Panc1 (cell line): ENCODE measurements at regions not wholly inside any gene's neighbourhood (a gene's known extent, or its start where the extent isn't known, plus 50 kb on each side); places are given as distances from the start of the nearest gene placed in this dataset.

Experiments used
- ATAC-seq: fragments of 200-7000 bp; cut with Tn5 transposase; 2 replicates; pipeline ENCODE4 v1.9.1; 2020; ENCODE audit warnings: mild to moderate bottlenecking, moderate library complexity
- BruUV-seq: library from RNA; stranded (reverse); fragments of 400-500 nt; replicated peaks from 2 replicates; lab custom pipeline; 2021; lab: Mats Ljungman, UMichigan
- CTCF ChIA-PET: fragments of 300-600 bp; sonication (Branson Sonifier 250); formaldehyde crosslinking; loops from one replicate; lab custom pipeline; 2022; ENCODE audit warnings: antibody characterized with exemption; lab: Charles Lee
- POLR2A ChIA-PET: fragments of 300-600 bp; sonication (Branson Sonifier 250); formaldehyde crosslinking; loops from one replicate; lab custom pipeline; 2022; ENCODE audit warnings: antibody characterized with exemption; lab: Charles Lee
- DNase-seq: peaks from one replicate; pipeline ENCODE4 v3.0.0-alpha.2; 2010; ENCODE audit warnings: low read depth, low spot score
- H3K27ac ChIP-seq: 2 replicates; pipeline ENCODE4 v1.5.1; 2011; ENCODE audit warnings: mild to moderate bottlenecking, low read length, inconsistent platforms
- H3K27me3 ChIP-seq: fragments of 200-500 bp; sonication (Bioruptor generic); 2 replicates; pipeline ENCODE4 v1.6.0; 2014; ENCODE audit warnings: low read length, inconsistent platforms; ENCODE audit not compliant: control insufficient read depth, insufficient read depth
- H3K36me3 ChIP-seq: fragments of 200-500 bp; sonication (Bioruptor generic); 2 replicates; pipeline ENCODE4 v1.5.1; 2014; ENCODE audit warnings: inconsistent platforms, mild to moderate bottlenecking, low read length, moderate library complexity; ENCODE audit not compliant: control insufficient read depth, insufficient read depth
- H3K4me1 ChIP-seq: 2 replicates; pipeline ENCODE4 v1.5.1; 2011; ENCODE audit warnings: inconsistent platforms, mild to moderate bottlenecking, low read length, moderate library complexity; ENCODE audit not compliant: control insufficient read depth, insufficient read depth
- H3K4me3 ChIP-seq, 2 experiments: 2 replicates each; pipeline ENCODE4 v1.5.1; 2011 to 2012; ENCODE audit warnings: low read depth in 2 of 2, low read length in 2 of 2, mild to moderate bottlenecking in 2 of 2, inconsistent platforms in 1 of 2, moderate library complexity in 1 of 2
- H3K9me3 ChIP-seq: fragments of 200-500 bp; sonication (Bioruptor generic); 2 replicates; pipeline ENCODE4 v1.5.1; 2014; ENCODE audit warnings: low read depth, mild to moderate bottlenecking, inconsistent platforms, low read length, moderate library complexity; ENCODE audit not compliant: control insufficient read depth, insufficient read depth
- CTCF ChIP-seq: fragments of 450-650 bp; IDR thresholded peaks from 2 replicates; pipeline ENCODE4 v1.5.1; 2017; ENCODE audit warnings: mild to moderate bottlenecking
- POLR2AphosphoS5 ChIP-seq: IDR thresholded peaks from 2 replicates; pipeline ENCODE4 v1.6.1; 2012; ENCODE audit warnings: mild to moderate bottlenecking, low read depth, low read length, moderate library complexity
- REST ChIP-seq, 2 experiments: IDR thresholded peaks; 2 replicates each; pipeline ENCODE4 v1.6.1; 2011 to 2012; ENCODE audit warnings: low read depth in 2 of 2, control low read depth in 1 of 2, low read length in 1 of 2, mild to moderate bottlenecking in 1 of 2, moderate library complexity in 1 of 2; ENCODE audit not compliant: insufficient read depth in 1 of 2
- SIN3A ChIP-seq: IDR thresholded peaks from 2 replicates; pipeline ENCODE4 v1.6.1; 2012; ENCODE audit warnings: low read depth, mild to moderate bottlenecking, low read length, moderate library complexity, borderline replicate concordance; ENCODE audit not compliant: insufficient read depth
- TCF7L2 ChIP-seq: IDR thresholded peaks from 2 replicates; pipeline ENCODE4 v1.6.1; 2011; ENCODE audit warnings: mild to moderate bottlenecking, low read depth, low read length, inconsistent platforms
- in situ Hi-C: cut with HindIII; loops from 2 replicates; pipeline ENCODE4 v1.10.0; 2016; ENCODE audit warnings: low sequenced_read_pairs, low pct_unique_long_range_greater_than_20kb
- intact Hi-C: fragments of 100-400 bp; cut with micrococcal nuclease; formaldehyde crosslinking; loops from one replicate; pipeline ENCODE4 v1.10.0; 2022; ENCODE audit not compliant: unreplicated experiment

DNA sequence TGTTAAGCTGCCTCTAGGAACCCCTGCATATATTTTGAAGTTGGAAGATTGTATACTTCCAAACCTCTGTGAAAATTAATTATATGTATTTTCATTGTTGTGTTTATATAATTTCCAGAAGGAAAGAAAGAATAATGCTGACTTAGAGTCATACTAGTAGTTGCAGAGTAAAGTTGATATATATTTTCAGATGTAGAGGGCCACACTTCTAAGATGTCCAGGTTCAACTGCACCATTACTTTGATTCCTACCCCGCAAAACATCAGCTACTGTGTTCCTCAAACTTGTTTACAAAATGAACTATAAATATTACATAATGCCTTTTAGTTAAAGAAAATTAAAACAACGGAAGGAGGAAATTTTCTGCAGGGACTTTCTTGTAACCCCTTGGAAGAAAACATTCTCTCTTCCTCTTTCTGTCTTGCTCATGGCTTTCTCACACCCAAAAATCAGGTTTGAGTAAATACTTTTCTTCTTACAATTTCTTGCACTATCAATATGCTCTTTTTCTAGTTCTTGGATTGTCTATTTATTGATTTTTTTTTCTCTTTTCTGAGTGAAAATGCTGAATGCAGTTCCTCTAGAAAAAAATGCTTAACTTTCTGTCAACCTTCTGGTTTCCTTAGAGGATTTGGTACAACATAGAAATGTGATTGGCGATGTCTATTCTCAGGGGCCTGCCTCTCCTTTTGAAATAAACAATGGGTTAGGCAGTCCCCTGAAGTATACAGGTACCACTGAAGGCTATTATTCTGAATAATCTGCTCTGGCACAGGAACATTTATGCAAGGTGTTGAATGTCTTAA, 867.8 kb downstream of the TTLL7 start:
- CTCF ChIA-PET = no interaction called here
- in situ Hi-C loops = no loop called here
- H3K36me3 ChIP-seq = no peaks in the 10 kb centered on the region

GRCh38 chr1:83129107-83129506, 869.8 kb downstream of the TTLL7 start:
- no TSS peak for BruUV-seq
- Histone ChIP-seq H3K27me3 (no peaks in the 10 kb centered on the region), H3K36me3 (no peaks in the 10 kb centered on the region), H3K4me3 (no peak overlapping the region), H3K4me1 (no peaks in the 10 kb centered on the region), H3K9me3 (no peaks in the 10 kb centered on the region; the same call in 1 of the 2 replicates), H3K27ac (no peak overlapping the region)
- in situ Hi-C loops (no loop called here), intact Hi-C loops (no loop called here)
- TF ChIP-seq POLR2AphosphoS5 (no peak), REST (IDR thresholded peaks at IDR 0.05; ENCODE audit: insufficient read depth in 1 of 2, low read depth in 2 of 2, low read length in 1 of 2) (no peak), TCF7L2 (no peak), SIN3A (no peak), CTCF (no peak)
- DNase-seq (no peak), ATAC-seq (no peak)
- POLR2A ChIA-PET = no interaction called here
- CTCF ChIA-PET = no interaction called here

More for the DNA sequence above, 867.8 kb downstream of the TTLL7 start:
- no TSS peak for BruUV-seq
- Histone ChIP-seq H3K9me3 (no peaks in the 10 kb centered on the region; the same call in 1 of the 2 replicates), H3K27ac (no peak overlapping the region), H3K4me1 (no peaks in the 10 kb centered on the region), H3K4me3 (no peak overlapping the region), H3K27me3 (no peaks in the 10 kb centered on the region)
- TF ChIP-seq POLR2AphosphoS5 = no peak
- TF ChIP-seq REST (IDR thresholded peaks at IDR 0.05; ENCODE audit: insufficient read depth in 1 of 2, low read depth in 2 of 2, low read length in 1 of 2) = no peak
- no peak for TF ChIP-seq TCF7L2
- no peak for TF ChIP-seq SIN3A
- no peak for TF ChIP-seq CTCF
- no peak for ATAC-seq
- no peak for DNase-seq
- intact Hi-C loops = no loop called here
- POLR2A ChIA-PET = no interaction called here
